ENCODE measurements at regions not wholly inside any gene's neighbourhood (a gene's known extent, or its start where the extent isn't known, plus 50 kb on each side); places are given as distances from the start of the nearest gene placed in this dataset.

DNA sequence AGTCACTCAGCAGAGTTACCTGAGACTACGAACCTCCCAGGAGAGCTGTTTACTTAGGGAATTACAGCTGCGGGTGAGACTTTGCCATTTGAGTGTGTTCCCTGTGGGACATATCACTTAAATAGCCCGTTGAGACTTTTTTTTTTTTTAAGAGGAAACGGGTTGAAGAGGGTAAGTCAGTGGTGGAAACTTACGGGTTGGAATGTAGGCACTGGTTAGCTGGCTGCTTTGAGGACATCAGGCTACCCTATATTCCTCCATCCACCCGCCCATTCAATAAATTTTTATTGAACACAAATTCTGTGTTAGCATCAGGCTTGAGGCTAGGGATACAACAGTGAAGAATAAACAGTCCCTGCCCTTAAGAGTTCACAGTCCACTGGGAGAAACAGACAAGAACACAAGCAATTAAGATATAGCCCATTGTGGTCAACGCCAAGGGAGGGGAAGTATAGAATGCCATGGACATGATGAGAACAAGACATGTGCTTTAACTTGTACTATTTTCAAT lies 88.1 kb upstream of the CPSF6 start:
- no peaks in the 10 kb centered on the region for H3K4me1 ChIP-seq (ENCODE audit: insufficient read depth)
- intact Hi-C loops (cut with DNase I) = loop anchor here in 1 of 4 donors (10.0 kb wide), 2 partner anchors 257 to 287 kb away; no protein-coding TSS in a partner anchor
- no peak for TF ChIP-seq POLR2A (IDR thresholded peaks at IDR 0.05)
- TF ChIP-seq, protein P1, sequence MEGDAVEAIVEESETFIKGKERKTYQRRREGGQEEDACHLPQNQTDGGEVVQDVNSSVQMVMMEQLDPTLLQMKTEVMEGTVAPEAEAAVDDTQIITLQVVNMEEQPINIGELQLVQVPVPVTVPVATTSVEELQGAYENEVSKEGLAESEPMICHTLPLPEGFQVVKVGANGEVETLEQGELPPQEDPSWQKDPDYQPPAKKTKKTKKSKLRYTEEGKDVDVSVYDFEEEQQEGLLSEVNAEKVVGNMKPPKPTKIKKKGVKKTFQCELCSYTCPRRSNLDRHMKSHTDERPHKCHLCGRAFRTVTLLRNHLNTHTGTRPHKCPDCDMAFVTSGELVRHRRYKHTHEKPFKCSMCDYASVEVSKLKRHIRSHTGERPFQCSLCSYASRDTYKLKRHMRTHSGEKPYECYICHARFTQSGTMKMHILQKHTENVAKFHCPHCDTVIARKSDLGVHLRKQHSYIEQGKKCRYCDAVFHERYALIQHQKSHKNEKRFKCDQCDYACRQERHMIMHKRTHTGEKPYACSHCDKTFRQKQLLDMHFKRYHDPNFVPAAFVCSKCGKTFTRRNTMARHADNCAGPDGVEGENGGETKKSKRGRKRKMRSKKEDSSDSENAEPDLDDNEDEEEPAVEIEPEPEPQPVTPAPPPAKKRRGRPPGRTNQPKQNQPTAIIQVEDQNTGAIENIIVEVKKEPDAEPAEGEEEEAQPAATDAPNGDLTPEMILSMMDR (IDR thresholded peaks at IDR 0.05) = no peak
- no peak for TF ChIP-seq EP300 (IDR thresholded peaks at IDR 0.05)

DNA sequence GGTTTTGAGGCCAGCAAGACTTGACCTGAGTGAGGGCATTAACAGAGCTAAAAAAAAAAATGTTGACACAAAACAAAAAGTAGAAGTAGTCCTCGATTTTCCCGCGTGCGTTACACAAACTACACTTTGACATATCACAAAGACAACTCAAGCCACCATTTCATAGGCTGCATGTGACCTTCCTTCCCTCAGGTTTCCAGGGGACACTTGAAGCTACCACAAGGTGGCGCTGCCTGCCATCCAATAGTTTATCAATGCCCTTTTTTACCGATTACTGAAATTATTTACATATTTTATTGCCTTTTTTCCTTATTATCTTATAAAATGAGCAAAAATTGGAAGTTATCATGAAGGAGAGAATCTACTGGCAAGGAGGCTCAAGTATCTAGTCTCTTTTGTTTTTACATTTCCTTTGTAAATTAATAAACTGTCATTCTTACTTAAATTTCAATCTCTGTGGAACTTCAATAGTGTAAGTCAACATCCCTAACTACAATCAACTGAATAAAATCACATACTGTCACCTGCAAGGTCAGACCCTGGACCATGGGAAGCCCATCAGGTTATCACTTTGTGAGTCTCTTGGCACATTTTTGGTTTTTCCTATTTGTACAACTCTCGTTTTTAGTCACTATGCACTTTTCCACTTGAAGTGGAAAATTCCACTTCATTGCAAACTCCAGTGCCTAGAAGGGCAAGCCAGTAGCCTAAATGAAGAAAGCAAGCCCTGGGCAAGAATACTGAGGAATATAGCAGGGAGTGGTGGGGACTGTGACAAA lies 84.6 kb upstream of the CPSF6 start:
- TF ChIP-seq POLR2A (IDR thresholded peaks at IDR 0.05) (no peak), EP300 (IDR thresholded peaks at IDR 0.05) (no peak)
- TF ChIP-seq, protein P1 (IDR thresholded peaks at IDR 0.05) = peak; percentile 52 to 73 (median 68)
- no peaks in the 10 kb centered on the region for H3K9me3 ChIP-seq
- peaks cover 1% of the 10 kb centered on the region for H3K4me1 ChIP-seq (ENCODE audit: insufficient read depth)
- H3K36me3 ChIP-seq = no peaks in the 10 kb centered on the region
- H3K27me3 ChIP-seq = no peaks in the 10 kb centered on the region
- no peak overlapping the region for H3K4me3 ChIP-seq
- no peak overlapping the region for H3K27ac ChIP-seq
- peak; percentile 46 to 71 (median 68) for DNase-seq
- WGBS, 3 donors = 11 to 14% (median 12%) methylated on average over 7 of the region's 7 CpGs
- intact Hi-C loops (cut with DNase I) = loop anchor here in 1 of 4 donors (10.0 kb wide), 2 partner anchors 260 to 290 kb away; no protein-coding TSS in a partner anchor

More for the DNA sequence above, 88.1 kb upstream of the CPSF6 start:
- no peaks in the 10 kb centered on the region for H3K36me3 ChIP-seq
- WGBS, 3 donors = 59 to 71% (median 71%) methylated on average over 7 of the region's 7 CpGs
- H3K9me3 ChIP-seq = no peaks in the 10 kb centered on the region
- H3K4me3 ChIP-seq = no peak overlapping the region
- no peaks in the 10 kb centered on the region for H3K27me3 ChIP-seq
- H3K27ac ChIP-seq = no peak overlapping the region
- no peak for DNase-seq

DNA sequence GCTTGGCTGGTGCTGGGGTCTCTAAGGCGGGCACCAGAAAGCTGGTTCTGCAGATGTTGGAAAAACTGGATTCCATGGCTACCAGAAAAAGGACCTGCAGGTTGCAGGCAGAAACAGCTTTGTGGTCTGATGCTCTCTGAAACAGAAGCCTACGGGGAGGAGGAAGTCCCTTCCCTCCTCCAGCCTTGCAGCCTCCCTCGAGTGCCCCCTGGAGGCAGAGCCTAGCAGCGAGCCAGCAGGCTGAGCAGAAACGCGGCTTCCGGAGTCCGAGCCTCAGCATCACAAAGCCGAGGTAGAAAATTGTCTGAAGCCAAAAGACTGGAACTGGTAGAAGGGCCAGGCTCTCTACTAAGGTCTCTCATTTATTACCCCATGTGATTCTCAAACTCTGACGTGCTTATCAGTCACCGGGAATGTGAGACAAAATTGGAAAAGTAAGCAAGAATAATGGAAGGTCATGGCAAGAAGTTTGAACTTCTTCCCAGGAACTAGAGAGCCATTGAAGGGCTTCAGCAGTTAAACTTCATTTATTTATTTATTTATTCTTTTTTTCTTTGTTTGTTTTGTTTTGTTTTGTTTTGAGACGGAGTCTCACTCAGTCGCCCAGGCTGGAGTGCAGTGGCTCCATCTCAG lies 82.2 kb upstream of the CPSF6 start:
- WGBS, 3 donors = 11 to 15% (median 13%) methylated on average over 13 of the region's 13 CpGs
- Histone ChIP-seq H3K27ac (peak overlapping the region in 1 of 2 donors; percentile 16), H3K4me3 (no peak overlapping the region), H3K4me1 (ENCODE audit: insufficient read depth) (peaks cover 1% of the 10 kb centered on the region), H3K27me3 (no peaks in the 10 kb centered on the region), H3K9me3 (no peaks in the 10 kb centered on the region), H3K36me3 (no peaks in the 10 kb centered on the region)
- intact Hi-C loops (cut with DNase I) = loop anchor here in 1 of 4 donors (10.0 kb wide), 2 partner anchors 262 to 292 kb away; no protein-coding TSS in a partner anchor
- peak; percentile 89 to 93 (median 90) for DNase-seq
- TF ChIP-seq POLR2A (IDR thresholded peaks at IDR 0.05) = no peak
- TF ChIP-seq, protein P1 (IDR thresholded peaks at IDR 0.05) = peak; percentile 75 to 82 (median 79)

DNA sequence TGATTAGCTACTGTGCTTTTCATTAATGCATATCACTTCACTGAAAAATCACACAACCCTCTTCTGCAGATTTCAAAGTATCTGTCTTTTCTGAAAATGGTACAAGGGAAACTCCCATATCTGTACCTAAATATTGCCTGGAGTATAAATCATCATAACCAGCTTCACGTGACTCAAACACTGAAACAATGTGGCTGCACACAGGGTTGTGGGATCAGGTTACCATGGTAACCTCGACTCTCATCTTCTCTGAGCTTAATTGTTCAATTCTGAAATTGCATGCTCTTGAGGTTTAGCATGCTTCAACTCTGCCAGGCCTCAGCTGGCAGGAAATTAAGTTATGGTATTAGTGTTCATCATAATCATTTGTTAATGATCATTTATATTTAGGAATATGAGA lies 77.5 kb upstream of the CPSF6 start:
- no peak overlapping the region for H3K4me3 ChIP-seq
- no peaks in the 10 kb centered on the region for H3K36me3 ChIP-seq
- WGBS, 3 donors = 46 to 57% (median 52%) methylated on average over 2 of the region's 2 CpGs
- peaks cover 2% of the 10 kb centered on the region for H3K4me1 ChIP-seq (ENCODE audit: insufficient read depth)
- intact Hi-C loops (cut with DNase I) = no loop called here
- H3K27ac ChIP-seq = no peak overlapping the region
- no peak for TF ChIP-seq EP300 (IDR thresholded peaks at IDR 0.05)
- TF ChIP-seq POLR2A (IDR thresholded peaks at IDR 0.05) = no peak
- TF ChIP-seq, protein P1 (IDR thresholded peaks at IDR 0.05) = no peak
- no peaks in the 10 kb centered on the region for H3K9me3 ChIP-seq
- no peak for DNase-seq
- no peaks in the 10 kb centered on the region for H3K27me3 ChIP-seq

Data from ovary (tissue), 7 donors.